GM19372 (cell line): ENCODE measurements at regions not wholly inside any gene's neighbourhood (a gene's known extent, or its start where the extent isn't known, plus 50 kb on each side); places are given as distances from the start of the nearest gene placed in this dataset.

ENCODE experiments used
- ATAC-seq: cut with Tn5 transposase; IDR thresholded peaks from one replicate; pipeline ENCODE4 v1.9.1; 2021; ENCODE audit warnings: mild to moderate bottlenecking, low read depth, moderate library complexity; ENCODE audit not compliant: unreplicated experiment

- no peak for ATAC-seq
Observed at GRCh38 chr3:187992609-187993008, 161.3 kb upstream of the LPP start.

- ATAC-seq = no peak
Observed at GRCh38 chr3:187994221-187995042, 159.5 kb upstream of the LPP start.

- ATAC-seq = no peak
Observed at GRCh38 chr3:187995043-187995400, 158.9 kb upstream of the LPP start.

- no peak for ATAC-seq
Observed at GRCh38 chr3:187995667-187996066, 158.3 kb upstream of the LPP start.

- ATAC-seq = no peak
Observed at GRCh38 chr3:187996609-187997008, 157.3 kb upstream of the LPP start.

GRCh38 chr3:187997490-187997889, 156.5 kb upstream of the LPP start:
- no peak for ATAC-seq

- ATAC-seq = no peak
Observed at GRCh38 chr3:187997946-187998561, 155.9 kb upstream of the LPP start.

GRCh38 chr3:187998611-187999010, 155.3 kb upstream of the LPP start:
- no peak for ATAC-seq

- ATAC-seq = no peak
Observed at GRCh38 chr3:187999821-188000220, 154.1 kb upstream of the LPP start.

- ATAC-seq = no peak
Observed at GRCh38 chr3:188000361-188000861, 153.5 kb upstream of the LPP start.

GRCh38 chr3:188001093-188001492, 152.9 kb upstream of the LPP start:
- ATAC-seq = no peak

GRCh38 chr3:188001926-188002325, 152.0 kb upstream of the LPP start:
- no peak for ATAC-seq

GRCh38 chr3:188002626-188003138, 151.3 kb upstream of the LPP start:
- ATAC-seq = no peak

GRCh38 chr3:188003188-188004171, 150.5 kb upstream of the LPP start:
- ATAC-seq = no peak

GRCh38 chr3:188006726-188007393, 147.1 kb upstream of the LPP start:
- no peak for ATAC-seq

GRCh38 chr3:188007897-188008296, 146.1 kb upstream of the LPP start:
- no peak for ATAC-seq

GRCh38 chr3:188008582-188009213, 145.3 kb upstream of the LPP start:
- ATAC-seq = no peak

- ATAC-seq = no peak
Observed at GRCh38 chr3:188010478-188010877, 143.5 kb upstream of the LPP start.

- no peak for ATAC-seq
Observed at GRCh38 chr3:188019727-188020126, 134.2 kb upstream of the LPP start.

- ATAC-seq = no peak
Observed at GRCh38 chr3:188021041-188021440, 132.9 kb upstream of the LPP start.
